ENCODE measurements at regions not wholly inside any gene's neighbourhood (a gene's known extent, or its start where the extent isn't known, plus 50 kb on each side); places are given as distances from the start of the nearest gene placed in this dataset.

GRCh38 chr3:106332129-106332528, 463.3 kb upstream of the CBLB start:
- no peak for TF ChIP-seq CTCF (IDR thresholded peaks at IDR 0.05; ENCODE audit: low read depth, low read length)
- TF ChIP-seq EZH2phosphoT487 (IDR thresholded peaks at IDR 0.05; ENCODE audit: low read depth): no peak
